ENCODE measurements at regions not wholly inside any gene's neighbourhood (a gene's known extent, or its start where the extent isn't known, plus 50 kb on each side); places are given as distances from the start of the nearest gene placed in this dataset.
"Not testable (repeated sequence)": the region's sequence is repeated elsewhere in the genome, so short reads cannot be mapped to it uniquely, and the experiment has no call there.

DNA sequence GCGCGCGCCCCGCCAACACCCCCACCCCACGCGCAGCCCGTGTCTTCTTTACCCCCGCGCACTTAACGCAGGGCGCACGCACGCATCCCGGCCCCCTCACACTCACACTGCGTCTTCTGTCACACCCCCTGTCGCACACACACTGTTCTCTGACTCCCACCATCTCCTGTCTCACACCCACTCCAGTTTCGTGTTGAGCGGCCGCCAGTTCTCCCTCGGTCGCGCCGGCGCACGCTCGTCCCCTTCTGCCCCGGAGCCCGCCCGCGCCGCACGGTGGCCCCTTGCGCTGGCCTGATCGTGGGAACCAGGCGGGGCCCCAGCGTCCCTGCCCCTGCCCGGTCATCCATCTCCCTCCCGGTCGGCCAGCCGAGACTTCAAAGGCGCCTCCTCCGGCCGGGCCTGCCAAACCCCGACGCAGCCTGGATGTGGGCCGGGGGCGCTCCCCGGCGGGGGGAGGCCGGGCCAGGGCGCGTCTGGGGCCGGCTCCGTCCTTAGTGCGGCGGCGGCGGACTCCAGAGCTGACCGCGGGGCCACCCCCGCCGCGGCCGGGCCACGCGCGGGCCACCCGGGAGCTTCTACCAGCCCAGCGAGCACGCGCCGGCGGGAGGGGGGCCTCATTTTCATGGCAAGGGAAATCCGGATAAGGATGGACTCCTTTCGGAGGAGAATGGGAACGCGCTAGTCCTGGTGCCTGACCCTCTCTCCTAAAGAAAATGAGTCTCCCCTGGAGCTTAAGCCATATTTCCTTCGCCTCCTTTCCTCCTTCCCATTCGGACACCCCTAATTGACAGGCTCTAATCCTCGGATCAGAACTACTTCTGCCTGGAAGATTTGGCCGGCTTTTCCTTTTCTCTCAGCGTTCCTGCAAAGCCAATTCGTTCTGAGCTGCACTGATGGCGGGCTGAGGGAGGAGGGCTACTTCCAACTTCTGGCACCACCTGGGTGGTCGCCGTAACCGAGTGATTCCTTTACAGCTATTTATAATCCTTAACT is 82.0 kb upstream of the HMGA2 start:
- DNase-seq = no peak

DNA sequence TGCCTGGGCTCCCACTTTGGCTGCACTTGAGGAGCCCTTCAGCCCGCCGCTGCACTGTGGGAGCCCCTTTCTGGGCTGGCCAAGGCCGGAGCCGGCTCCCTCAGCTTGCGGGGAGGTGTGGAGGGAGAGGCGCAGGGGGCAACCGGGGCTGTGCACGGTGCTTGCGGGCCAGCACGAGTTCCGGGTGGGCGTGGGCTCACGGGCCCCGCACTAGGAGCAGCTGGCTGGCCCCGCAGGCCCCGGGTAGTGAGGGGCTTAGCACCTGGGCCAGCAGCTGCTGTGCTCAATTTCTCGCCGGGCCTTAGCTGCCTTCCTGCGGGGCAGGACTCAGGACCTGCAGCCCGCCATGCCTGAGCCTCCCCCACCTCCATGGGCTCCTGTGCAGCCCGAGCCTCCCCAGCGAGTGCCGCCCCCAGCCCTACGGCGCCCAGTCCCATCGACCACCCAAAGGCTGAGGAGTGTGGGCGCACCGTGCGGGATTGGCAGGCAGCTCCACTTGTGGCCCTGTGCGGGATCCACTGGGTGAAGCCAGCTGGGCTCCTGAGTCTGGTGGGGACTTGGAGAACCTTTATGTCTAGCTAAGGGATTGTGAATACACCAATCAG is 79.9 kb upstream of the HMGA2 start:
- not testable (repeated sequence) for DNase-seq

DNA sequence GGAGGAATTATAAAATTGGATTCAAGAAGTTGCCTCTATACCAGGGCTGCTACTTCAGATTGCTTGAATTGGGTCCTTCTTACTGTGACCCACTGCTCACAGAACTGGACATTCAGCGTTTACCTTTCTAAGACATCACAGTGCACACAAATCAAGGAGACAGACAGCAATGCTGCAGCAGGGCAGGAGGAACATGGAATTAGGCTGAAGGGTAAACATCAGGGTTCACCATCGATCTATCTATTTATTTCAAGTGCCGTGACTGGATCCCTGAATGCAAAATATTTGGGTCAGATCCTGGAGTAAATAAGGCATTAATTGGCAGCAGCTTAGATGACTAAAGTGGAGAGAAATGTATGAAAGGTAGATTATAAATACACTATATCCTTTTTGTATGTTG is 76.9 kb upstream of the HMGA2 start:
- no peak for DNase-seq

DNA sequence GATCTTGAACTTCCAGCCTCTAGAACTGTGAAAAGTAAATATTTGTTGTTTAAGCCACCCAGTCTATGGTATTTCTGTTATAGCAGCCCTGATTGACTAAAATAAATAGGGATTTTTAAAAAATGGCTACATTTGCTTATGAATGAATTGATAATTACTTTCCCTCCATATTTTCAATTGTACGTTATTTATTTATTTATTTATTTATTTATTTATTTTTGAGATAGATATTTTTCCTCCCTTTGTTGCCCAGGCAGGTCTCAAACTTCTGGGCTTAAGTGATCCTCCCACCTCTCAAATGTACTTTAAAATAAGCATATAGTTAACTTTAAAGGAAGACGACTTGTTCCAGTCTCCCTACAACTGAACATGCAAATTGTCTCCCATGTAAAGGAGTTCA is 76.0 kb upstream of the HMGA2 start:
- no peak for DNase-seq

DNA sequence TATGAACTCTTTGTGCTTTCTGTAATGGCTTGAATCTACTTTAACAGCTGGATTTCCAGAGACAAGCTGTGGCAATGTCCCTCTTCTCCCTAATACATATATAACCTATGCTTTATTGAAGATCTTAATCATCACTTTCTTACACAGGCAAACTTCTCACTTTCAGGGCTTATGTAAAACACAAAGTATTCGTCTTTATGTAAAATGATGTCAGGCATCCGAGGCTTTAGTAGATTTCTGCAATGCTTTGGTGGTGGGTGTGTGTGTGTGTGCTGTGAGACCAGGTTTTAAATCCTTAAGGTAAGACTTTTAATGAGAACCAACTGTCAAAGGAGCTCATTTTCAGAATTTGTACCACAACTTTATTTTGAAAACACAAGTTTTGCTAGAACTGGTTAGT is 70.0 kb upstream of the HMGA2 start:
- no peak for DNase-seq

DNA sequence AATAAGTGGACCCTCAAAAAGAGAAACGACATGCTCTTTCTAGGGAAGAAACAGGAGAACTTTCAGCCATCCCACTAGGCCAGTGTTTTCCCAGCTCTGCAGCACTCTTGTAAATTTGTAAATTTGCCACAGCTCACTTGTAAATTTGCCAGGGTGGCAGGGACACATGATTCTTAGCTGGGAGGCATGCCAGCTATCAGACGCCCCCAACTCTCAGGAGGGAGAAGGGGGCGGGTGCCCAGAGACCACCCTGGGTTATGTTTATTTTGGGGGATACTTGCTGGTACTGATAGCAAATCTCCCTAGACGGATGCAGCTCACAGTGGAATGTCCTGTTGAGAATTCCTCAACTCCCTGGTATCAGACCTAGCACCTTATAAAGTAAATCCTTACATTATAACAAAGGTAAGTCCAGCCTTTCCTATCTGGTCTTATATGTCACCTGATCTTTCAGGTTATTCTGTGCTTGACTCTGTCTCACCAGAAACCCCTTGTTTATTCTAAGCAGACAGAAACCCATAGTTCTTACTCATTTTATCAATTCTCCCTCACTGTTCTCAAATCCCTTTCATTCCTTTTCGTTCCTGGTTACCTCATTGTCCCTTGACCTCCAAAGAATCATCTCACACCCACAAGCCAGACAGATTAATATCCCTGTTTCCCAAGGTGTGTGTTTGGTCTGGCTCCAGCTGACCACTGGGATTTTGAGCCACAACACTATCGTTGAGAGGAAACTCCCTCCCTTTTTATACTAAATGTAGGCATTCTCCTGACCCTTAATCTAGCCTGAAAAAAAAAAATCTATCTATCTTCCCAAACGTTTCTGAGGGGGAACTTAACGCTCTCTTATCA is 69.3 kb upstream of the HMGA2 start:
- no peak for DNase-seq

DNA sequence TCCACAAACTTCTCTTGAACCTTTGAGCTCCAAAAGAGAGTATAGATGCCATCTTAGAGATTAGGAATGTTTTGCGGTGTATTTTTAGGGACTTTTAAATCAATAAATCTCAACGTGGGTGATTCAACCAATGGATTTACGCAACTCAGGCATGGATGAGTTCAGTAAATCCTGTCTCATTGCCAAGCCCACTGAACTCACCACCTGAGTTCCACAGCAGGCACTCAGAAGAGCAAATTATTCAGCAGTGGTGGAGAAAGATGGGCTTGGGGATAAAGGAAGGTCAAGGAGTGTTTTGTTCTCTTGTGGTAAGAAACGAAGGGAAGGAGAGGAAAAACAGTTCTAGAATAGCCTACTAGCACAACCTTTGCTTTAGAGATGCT is 68.7 kb upstream of the HMGA2 start:
- no peak for DNase-seq

DNA sequence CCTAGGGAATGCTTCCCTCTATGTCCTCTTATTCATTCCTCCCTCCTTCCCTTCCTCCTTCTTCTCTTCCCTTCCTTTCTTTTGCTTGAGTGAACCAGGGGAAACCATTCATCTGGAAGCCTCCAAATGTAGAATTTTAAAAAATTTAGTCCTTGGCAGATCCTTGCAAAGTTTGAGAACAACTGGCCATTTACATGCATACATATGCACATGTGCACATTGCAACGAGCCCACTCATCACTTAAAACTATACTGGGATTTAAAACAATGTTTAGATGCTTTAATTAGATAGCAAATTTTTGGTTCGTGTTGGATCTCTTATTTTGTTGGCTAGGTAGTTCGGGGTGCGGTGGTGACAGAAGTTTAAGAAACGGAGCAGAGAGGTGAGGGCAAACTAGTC is 68.0 kb upstream of the HMGA2 start:
- DNase-seq = no peak

DNA sequence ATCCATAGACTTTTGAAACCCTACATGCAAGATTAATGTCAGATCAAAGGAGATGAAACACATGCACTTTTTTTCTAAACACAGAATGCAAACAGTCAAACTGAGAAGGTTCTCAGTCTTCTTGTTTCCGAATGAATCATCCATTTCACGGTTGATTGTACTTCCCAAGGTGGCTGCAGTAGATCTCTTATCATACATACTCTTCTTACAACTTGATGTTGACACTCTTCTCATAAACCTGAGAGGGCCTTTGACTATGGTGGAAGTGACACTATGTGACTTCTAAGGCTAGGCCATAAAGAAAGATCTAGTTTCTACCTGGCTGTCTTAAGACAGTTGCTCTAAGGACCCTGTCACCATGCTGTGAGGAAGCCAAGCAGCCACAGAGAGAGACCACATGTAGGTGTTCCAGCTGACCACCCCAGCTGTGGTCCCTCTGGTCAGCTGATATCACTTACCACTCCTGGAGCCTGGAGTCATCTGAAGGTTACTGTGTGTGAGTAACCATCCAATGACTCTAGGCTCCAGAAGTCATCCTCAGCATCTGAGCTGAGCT is 67.2 kb upstream of the HMGA2 start:
- DNase-seq = no peak

DNA sequence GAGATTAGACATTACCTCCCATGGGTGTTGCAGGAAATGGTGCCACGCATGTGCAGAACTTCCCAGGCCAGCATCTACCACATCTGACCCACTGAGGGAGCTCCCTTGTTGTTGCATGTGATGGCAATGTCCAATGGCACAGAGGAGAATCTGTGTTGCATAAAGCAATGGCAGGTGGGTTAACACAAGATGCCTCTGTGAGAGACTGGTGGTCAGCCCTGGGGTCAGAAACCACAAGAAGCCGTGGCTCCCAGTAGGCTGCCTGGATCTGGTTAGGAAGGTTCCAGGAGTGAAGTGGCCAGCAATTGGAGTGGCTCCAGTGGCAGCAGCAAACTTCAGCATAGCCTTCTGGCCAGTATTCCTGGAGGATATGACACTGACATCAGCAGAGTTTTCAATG is 65.9 kb upstream of the HMGA2 start:
- DNase-seq = no peak

DNA sequence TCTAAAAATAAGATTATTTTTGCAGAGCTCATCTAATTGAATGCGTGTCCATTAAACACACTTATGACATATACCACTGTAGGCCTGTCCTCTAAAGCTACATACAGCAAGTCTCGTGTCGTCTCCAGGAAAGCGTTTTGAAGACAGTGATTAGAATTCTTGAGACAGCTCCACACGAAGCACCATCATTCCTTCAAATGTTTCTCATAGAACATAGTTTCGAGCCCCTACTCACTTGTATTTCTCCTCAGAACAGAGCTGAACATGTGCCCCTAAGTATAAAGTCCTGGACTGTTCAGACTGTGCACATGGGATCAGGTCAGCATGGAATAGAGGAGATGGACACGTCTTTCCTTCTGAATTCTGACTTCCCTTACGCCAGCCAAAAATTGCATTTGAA is 64.5 kb upstream of the HMGA2 start:
- DNase-seq = no peak

DNA sequence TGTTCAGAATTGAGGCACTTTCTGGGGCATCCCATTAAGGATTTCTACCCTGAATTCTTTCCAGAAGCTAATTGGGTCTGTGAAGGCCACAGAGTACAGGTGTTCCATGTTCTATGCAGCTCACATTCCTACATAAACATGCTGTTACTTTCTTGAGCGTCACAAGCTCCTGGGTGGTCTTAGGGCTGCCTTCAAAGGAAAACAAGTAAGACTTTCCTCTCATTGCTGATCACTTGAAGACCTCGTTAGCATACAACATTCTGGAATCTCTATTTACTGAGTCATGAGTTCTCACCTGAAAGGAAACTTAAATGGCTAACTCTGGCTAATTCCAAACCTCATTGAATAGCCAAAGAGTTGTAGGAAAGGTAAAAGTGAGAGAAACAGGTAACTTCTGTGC is 63.0 kb upstream of the HMGA2 start:
- no peak for DNase-seq

DNA sequence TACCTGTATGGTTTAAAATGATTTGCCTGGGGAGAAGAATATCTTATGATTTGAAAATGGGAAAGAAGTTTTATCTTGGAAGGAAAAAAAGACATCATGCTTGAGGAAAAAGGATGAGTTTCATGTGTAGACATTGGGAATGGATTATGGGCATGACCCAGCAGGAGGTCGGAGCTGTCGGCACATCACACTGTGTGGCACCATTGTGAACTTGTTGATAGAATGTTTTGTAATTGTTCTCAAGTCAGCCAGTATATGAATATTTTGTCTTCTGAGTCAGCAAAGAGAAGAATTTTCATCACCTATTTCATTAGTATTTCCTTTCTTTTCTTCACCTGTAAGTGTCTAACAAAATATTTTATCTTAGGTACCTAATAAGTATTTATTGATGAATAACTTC is 60.0 kb upstream of the HMGA2 start:
- DNase-seq = no peak

DNA sequence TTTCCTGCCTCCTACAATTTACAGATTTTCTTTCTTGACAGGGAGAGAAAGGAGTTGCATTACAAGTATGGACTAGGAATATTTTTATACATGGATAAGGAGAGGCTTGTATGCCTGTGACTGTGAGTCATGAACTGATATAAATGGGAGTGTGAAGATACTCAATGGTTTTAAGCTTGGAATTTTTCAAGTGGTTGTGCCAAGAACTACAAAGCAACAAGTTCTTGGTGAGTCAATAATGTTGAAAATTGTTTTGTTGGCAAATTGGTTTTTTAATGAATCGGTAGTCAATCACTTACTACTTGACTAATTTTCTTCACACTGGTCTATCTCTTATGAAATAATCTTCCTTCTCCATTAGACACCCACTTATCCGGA is 58.9 kb upstream of the HMGA2 start:
- DNase-seq = no peak

DNA sequence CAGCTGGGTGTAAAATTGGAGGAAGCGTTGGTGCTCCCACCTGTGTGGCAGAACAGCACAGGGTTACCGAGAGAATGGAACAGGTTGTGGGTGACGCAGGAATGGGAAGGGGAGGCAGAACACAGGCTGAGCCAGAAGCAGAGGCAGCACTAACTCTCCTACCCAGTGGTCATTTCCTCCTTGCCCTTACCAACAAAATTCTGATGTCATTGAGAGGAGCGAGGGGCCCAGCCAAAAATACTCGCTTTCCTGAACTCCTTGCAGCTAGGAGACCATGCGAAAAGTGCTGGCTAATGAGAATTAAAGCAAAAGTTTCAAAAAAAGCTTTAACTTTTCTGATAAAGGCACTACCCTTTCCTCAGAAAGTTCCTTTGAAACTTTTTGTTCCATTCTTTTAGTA is 54.4 kb upstream of the HMGA2 start:
- no peak for DNase-seq

Data from NCI-H2171 treated with DMSO at 0.1 percent for 48 hours (cell line).